Heart left ventricle (tissue), 13 donors: ENCODE measurements at regions not wholly inside any gene's neighbourhood (a gene's known extent, or its start where the extent isn't known, plus 50 kb on each side); places are given as distances from the start of the nearest gene placed in this dataset.

Experiments
- CTCF ChIP-seq, 12 donors: fragments of 200-600 bp; sonication (generic) in 4 of 12; IDR thresholded peaks; one replicate each; pipeline versions ENCODE4 v1.5.0 to v1.8.0; 2018 to 2022; ENCODE audit warnings: antibody characterized with exemption in 12 of 12, mild to moderate bottlenecking in 5 of 12
- POLR2A ChIP-seq, 2 donors: fragments of 450-650 bp; IDR thresholded peaks; one replicate each; pipeline ENCODE4 v1.6.1; 2017; ENCODE audit warnings: antibody characterized with exemption in 2 of 2, mild to moderate bottlenecking in 2 of 2, moderate library complexity in 2 of 2
- donor health status: ischemic (EF 13 %, LVEDD 7.1; RV severe dilation, severe dysfunction).
- donor health status: DM: no; HTN: yes; CAD: no.
- donor health status: DM: no; HTN: no; CAD: no.
- donor health status: ischemic (EF 25% LVEDD 6.9; RV normal size, moderate dysfunction).
- donor health status: ischemic (EF 25% LVEDD 5.7; RV mildly dilated, moderate dysfunction).
- donor health status: ischemic (EF 35%, LVEDD 5.7; RV mildly dilated, moderate dysfunction).
- donor health status: nonischemic (EF 11% LVEDD 7.7; RV severe dilation, severe dysfunction).
- donor health status: DM: yes; HTN: yes; CAD: no.
- donor health status: PGD.
- donor health status: ischemic (EF 29% LVEDD 5.4; RV normal size, mild dysfunction).
- donor health status: nonischemic (EF 23%, LVEDD 6.1; RV moderate dilation, normal function).

GRCh38 chr6:80744213-80744612, 637.7 kb downstream of the BCKDHB start:
- TF ChIP-seq CTCF (IDR thresholded peaks at IDR 0.05) = no peak
- TF ChIP-seq POLR2A (IDR thresholded peaks at IDR 0.05) = no peak
